ENCODE measurements at regions not wholly inside any gene's neighbourhood (a gene's known extent, or its start where the extent isn't known, plus 50 kb on each side); places are given as distances from the start of the nearest gene placed in this dataset.

DNA sequence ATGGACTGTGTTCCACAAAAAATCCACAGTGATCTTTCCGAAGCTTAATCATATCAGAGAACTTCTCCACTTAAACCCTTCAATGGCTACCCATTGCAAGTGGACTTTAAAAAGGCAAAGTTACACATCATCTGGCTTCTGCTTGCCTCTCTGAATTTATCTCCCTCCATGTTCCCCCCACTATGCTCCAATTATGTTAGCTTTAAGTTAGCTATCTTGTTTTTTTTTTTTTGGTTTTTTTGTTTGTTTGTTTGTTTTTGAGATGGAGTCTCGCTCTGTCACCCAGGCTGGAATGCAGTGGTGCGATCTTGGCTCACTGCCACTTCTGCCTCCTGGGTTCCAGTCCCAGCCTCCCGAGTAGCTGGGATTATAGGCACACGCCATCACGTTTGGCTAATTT lies 166.4 kb upstream of the ADGRL2 start:
- intact Hi-C loops (cut with micrococcal nuclease), result no loop called here
- Mint-ChIP-seq H3K4me1 (ENCODE audit: low read depth) (no peaks in the 10 kb centered on the region), H3K27ac (no peak overlapping the region), H3K36me3 (ENCODE audit: low read depth) (no peaks in the 10 kb centered on the region), H3K4me3 (no peak overlapping the region), H3K27me3 (no peaks in the 10 kb centered on the region), H3K9me3 (peaks cover 53% of the 10 kb centered on the region)

DNA sequence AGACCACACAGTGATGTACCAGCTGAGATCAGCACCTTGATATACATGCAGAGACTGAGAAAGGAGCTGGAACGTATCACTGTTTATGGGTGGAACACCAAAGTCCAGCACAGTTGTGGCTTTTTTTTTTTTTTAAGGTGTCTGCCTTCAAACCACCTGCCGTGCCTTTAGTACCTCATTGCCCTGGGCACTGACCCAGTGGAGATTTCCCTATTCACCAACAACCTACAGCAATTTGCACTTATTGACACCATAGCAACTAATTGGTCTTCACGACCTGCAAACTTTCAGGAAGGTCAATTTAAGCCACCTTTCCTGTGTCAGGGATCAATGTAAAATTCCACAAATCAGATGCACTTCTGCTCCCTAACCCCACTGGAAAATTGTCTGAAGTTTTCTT lies 181.6 kb upstream of the ADGRL2 start:
- intact Hi-C loops (cut with micrococcal nuclease), result no loop called here
- Mint-ChIP-seq H3K27me3 (no peaks in the 10 kb centered on the region), H3K9me3 (peaks cover 28% of the 10 kb centered on the region), H3K4me1 (ENCODE audit: low read depth) (no peaks in the 10 kb centered on the region), H3K27ac (no peak overlapping the region), H3K4me3 (no peak overlapping the region), H3K36me3 (ENCODE audit: low read depth) (no peaks in the 10 kb centered on the region)

DNA sequence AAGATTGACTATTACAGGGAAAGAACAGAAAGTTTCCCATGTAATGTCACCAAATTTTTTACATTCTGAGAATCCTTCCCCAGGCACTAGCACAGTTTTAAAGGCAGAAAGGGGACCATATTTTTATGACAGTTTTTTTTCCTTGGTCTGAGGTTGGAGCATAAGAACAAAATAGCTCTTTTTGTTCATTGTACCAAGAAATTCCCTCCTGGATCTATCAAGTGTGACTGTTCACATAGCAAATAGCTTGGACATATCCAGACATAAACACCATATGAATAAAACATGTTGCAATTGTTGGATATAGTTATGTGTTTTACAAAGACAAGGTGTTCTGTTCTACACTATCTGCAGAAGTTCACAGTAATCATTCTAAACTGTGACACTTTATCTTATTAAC lies 182.4 kb upstream of the ADGRL2 start:
- Mint-ChIP-seq H3K27ac (no peak overlapping the region), H3K9me3 (peaks cover 31% of the 10 kb centered on the region), H3K36me3 (ENCODE audit: low read depth) (no peaks in the 10 kb centered on the region), H3K4me1 (ENCODE audit: low read depth) (no peaks in the 10 kb centered on the region), H3K4me3 (no peak overlapping the region), H3K27me3 (no peaks in the 10 kb centered on the region)
- intact Hi-C loops (cut with micrococcal nuclease), result no loop called here

DNA sequence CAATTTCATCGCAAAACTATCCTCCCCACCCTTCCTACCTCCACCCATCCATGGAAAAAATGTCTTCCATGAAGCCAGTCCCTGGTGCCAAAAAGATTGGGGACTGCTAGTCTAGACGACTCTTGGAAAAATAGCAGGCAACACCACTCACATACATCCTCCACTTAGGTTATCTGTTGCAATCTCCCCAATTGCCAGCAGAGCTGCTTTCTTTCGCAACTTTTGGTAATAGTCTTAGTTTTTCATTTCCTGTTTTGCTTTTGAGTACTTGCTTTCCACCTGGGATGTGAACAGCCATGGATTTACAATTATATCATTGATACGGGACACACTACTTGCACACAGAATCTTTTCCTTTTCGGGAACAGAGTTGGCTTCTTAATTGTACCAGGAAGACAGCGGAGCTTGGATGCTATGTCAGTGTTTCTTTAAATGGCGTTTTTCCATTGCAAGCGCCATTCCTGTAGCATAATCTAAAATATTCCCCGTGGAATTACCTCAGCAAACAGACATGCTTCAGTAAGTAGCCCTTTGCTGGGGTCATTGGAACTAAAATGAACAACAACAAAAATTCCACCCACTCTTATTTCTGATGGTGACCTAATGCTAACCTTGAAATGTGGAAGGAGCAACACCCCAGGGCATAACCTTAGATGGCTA lies 183.3 kb upstream of the ADGRL2 start:
- Mint-ChIP-seq H3K4me3 (no peak overlapping the region), H3K36me3 (ENCODE audit: low read depth) (no peaks in the 10 kb centered on the region), H3K9me3 (peaks cover 29% of the 10 kb centered on the region), H3K27me3 (no peaks in the 10 kb centered on the region), H3K4me1 (ENCODE audit: low read depth) (no peaks in the 10 kb centered on the region), H3K27ac (no peak overlapping the region)
- intact Hi-C loops (cut with micrococcal nuclease), result no loop called here

DNA sequence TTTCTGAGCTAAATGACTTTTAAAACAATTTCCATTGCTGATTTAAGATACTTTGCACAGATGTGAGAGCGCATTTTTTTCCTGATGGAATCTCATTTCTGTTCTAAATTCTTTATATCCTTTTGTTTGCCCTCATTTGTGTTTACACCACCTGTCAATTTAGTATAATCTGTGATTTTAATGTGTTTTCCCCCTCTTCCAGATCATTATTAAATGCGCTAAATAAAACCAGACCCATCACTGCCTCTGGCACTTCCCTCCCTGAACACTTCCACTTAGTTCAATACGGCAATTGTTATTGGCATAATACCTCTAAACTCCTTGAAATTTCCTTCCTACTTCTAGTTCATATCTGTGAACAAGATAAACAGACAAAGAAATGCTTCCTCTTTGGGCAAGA lies 186.9 kb upstream of the ADGRL2 start:
- Mint-ChIP-seq H3K4me3 (no peak overlapping the region), H3K4me1 (ENCODE audit: low read depth) (no peaks in the 10 kb centered on the region), H3K9me3 (peaks cover 44% of the 10 kb centered on the region), H3K27me3 (no peaks in the 10 kb centered on the region), H3K27ac (no peak overlapping the region), H3K36me3 (ENCODE audit: low read depth) (no peaks in the 10 kb centered on the region)
- intact Hi-C loops (cut with micrococcal nuclease), result no loop called here

DNA sequence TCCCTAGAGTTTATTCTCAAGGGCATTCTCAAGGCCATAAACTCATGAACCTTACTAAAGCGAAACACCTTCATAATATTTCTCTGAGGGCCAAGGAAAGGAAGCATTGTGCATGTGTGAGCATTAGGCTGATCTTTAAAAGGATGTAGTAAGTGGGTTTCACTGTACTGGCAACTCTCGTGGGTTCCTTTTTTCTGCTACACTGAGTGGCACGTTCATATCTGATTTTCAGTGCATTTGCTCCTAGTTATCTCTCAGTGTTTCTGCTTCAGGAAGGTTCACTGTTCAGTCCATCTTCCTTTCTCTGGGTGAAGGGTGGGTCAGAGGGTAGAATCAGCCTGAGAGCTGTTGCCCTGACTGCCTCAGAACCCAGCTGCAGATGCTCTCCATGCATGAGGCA lies 192.8 kb upstream of the ADGRL2 start:
- H3K4me1 Mint-ChIP-seq (ENCODE audit: low read depth), result no peaks in the 10 kb centered on the region
- no peaks in the 10 kb centered on the region for H3K27me3 Mint-ChIP-seq
- no peak overlapping the region for H3K27ac Mint-ChIP-seq
- peaks cover 29% of the 10 kb centered on the region for H3K9me3 Mint-ChIP-seq
- no peak overlapping the region for H3K4me3 Mint-ChIP-seq
- intact Hi-C loops (cut with micrococcal nuclease), result no loop called here
- H3K36me3 Mint-ChIP-seq (ENCODE audit: low read depth), result no peaks in the 10 kb centered on the region

DNA sequence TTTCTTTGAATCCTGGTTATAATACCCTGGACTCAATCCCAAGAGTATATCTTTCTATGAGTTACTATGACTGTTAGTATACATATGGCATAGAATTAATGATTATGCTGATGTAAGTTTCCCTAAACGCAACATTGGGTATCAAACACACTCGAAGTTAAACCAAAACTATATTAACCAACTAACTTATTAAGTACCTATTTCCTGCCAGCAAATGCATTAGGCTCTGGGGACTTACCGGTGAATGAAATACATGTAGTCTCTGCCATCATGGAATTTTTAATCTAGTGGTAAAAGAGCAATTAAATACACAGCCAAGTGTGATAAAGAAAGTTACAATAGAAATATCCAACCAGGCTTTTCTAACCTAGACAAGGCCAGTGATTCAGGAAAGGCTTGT lies 193.6 kb upstream of the ADGRL2 start:
- Mint-ChIP-seq H3K4me3 (no peak overlapping the region), H3K27ac (no peak overlapping the region), H3K4me1 (ENCODE audit: low read depth) (no peaks in the 10 kb centered on the region), H3K27me3 (no peaks in the 10 kb centered on the region), H3K9me3 (peaks cover 26% of the 10 kb centered on the region), H3K36me3 (ENCODE audit: low read depth) (no peaks in the 10 kb centered on the region)
- intact Hi-C loops (cut with micrococcal nuclease), result no loop called here

DNA sequence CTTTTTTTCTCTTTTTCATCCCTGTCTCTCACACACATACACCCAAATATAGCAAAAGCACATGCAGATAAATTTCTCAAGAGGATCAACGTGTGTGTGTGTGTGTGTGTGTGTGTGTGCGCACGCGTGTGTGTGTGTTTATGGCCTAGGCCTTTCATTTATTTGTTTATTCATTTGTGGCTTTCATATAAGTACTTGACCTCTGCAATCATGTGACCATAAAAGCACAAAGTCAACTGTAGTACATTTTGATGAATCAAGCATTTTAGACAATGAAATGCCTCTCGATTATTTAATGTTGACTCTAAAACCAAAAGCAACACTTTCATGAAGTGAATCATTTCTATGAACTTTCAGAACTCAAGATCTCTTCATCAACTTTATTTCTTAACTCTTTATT lies 194.1 kb upstream of the ADGRL2 start:
- no peaks in the 10 kb centered on the region for H3K27me3 Mint-ChIP-seq
- H3K9me3 Mint-ChIP-seq, result peaks cover 22% of the 10 kb centered on the region
- no peak overlapping the region for H3K4me3 Mint-ChIP-seq
- H3K4me1 Mint-ChIP-seq (ENCODE audit: low read depth), result no peaks in the 10 kb centered on the region
- intact Hi-C loops (cut with micrococcal nuclease), result no loop called here
- H3K36me3 Mint-ChIP-seq (ENCODE audit: low read depth), result no peaks in the 10 kb centered on the region
- H3K27ac Mint-ChIP-seq, result no peak overlapping the region

DNA sequence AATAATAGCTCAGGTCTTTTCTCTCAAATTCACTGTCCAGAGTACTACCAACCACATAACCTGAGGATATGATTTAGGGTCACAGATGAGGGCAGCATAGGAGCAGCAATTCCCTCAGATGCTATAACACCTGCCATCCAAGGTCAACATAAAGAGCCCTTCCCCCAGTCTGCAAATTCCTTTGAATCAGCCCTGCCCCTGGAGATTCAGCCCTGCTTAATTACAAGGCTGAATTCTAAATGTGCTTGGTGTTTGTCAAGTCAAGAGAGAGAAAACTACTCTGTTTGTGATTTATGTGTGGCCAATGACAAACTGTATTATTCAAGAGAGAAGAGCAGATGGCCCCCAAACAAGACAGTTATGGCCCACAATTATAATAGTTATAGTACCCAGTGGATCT lies 195.7 kb upstream of the ADGRL2 start:
- Mint-ChIP-seq H3K4me3 (no peak overlapping the region), H3K27me3 (no peaks in the 10 kb centered on the region), H3K4me1 (ENCODE audit: low read depth) (no peaks in the 10 kb centered on the region), H3K27ac (no peak overlapping the region), H3K36me3 (ENCODE audit: low read depth) (no peaks in the 10 kb centered on the region), H3K9me3 (peaks cover 15% of the 10 kb centered on the region)
- intact Hi-C loops (cut with micrococcal nuclease), result no loop called here

DNA sequence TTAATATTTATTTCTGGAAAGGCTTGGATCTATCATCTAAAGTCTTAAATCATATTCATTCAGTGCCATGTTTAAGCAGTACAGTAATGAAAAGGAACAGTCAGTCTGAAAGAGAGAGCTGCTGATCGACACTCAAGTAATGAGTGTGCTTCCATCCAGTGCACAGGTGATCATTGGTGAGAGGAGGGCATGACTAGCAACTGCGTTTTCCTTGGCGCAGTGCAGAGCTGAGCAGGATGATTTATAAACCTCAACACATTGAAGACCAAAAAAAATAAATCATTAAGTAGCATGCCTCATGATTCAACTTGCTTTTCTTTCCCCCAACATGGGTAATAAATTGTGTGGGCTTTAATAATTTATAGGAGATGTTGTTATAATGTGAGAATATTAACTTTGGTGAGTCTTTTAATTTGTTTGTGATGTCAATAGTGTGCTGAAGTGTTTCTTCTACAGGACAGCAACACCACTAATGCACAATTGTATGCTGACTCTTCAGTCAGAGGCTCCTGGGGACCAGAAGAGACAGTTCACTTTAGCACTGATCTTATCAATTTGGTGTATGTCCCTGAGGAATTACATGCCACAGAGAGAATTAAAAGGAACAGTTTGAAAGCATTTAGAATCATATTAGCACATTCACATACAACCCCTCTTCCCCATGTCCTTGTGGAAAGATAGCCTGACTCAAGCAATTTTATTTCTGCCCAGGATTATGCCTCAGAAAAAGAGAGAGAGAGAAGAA lies 199.7 kb upstream of the ADGRL2 start:
- H3K9me3 Mint-ChIP-seq, result peaks cover 13% of the 10 kb centered on the region

DNA sequence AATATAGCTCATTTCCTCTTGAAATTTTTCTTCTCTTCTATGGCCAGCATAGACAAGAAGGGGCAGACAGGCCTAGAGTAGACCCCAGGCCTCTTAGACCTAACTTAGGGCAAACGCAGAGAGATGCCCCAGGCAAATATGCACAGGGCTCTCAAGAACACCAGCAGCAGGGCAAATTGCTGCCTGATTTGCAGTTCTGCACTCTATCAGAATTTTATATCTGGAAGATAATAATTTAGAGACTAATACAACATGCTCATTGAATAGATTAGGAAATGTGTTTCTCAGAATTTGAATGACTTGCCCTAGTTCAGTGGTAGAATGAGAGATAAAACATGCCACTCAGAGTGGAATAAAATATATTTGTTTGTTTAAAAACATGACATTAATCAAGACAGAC lies 200.4 kb upstream of the ADGRL2 start:
- no peak overlapping the region for H3K27ac Mint-ChIP-seq
- H3K4me1 Mint-ChIP-seq (ENCODE audit: low read depth), result no peaks in the 10 kb centered on the region
- H3K36me3 Mint-ChIP-seq (ENCODE audit: low read depth), result no peaks in the 10 kb centered on the region
- peaks cover 9% of the 10 kb centered on the region for H3K9me3 Mint-ChIP-seq
- intact Hi-C loops (cut with micrococcal nuclease), result no loop called here
- no peaks in the 10 kb centered on the region for H3K27me3 Mint-ChIP-seq
- H3K4me3 Mint-ChIP-seq, result no peak overlapping the region

More for the DNA sequence above, 199.7 kb upstream of the ADGRL2 start:
- Mint-ChIP-seq H3K4me1 (ENCODE audit: low read depth) (no peaks in the 10 kb centered on the region), H3K4me3 (no peak overlapping the region), H3K27me3 (no peaks in the 10 kb centered on the region), H3K36me3 (ENCODE audit: low read depth) (no peaks in the 10 kb centered on the region), H3K27ac (no peak overlapping the region)
- intact Hi-C loops (cut with micrococcal nuclease), result no loop called here

DNA sequence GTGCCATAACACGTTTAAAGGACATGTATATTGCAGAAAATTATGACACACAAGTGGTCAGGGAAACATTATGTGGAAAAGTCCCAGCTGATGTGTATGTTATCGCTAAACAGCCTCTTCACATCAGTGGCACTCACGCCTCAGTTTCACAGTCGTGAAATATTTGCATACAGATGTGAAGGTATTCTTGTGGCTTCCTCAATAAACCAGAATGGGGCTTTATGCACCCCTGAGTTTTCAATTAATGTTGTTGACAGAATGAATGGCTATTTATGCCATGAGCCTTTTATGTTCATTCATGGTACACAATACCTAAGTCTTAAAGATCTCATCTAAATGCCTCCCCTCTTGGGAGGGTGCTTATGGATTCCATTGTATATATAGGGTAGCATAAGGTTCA lies 202.1 kb upstream of the ADGRL2 start:
- Mint-ChIP-seq H3K4me3 (no peak overlapping the region), H3K36me3 (ENCODE audit: low read depth) (no peaks in the 10 kb centered on the region), H3K9me3 (peaks cover 9% of the 10 kb centered on the region), H3K27me3 (no peaks in the 10 kb centered on the region), H3K27ac (no peak overlapping the region), H3K4me1 (ENCODE audit: low read depth) (no peaks in the 10 kb centered on the region)
- intact Hi-C loops (cut with micrococcal nuclease), result no loop called here

DNA sequence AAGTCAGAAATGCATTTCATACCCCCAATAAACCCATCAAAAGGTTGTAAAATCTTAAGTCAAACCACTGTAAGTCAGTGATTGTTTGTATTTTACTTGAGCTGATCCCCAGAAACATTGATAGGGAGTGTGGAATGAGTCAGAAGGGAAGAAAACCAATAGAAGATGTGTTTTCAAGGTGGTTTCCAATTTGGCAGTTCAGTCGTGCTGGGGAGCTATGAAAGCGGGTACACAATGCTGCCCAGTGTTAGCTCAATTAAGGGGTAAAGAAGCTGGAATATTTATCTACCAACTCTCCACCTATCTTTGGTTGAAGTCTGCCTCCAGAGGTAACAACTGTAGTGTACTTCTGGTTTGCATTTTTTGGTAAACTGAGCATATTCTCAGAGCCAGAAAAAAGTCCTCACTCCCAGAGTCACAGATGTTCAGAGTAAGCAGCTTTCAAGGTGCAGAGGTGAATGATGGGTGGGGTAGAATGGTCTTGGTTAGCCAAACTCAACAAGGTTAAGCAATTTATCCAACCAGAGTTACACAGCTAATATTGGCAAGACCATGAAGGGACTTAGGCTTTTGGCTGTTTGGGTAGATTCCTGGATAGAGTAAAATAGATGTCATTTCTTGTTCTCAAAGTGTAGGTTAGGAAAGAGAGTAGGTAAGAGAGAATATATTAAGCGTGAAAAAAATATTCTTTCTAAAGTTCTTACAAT lies 202.9 kb upstream of the ADGRL2 start:
- peaks cover 9% of the 10 kb centered on the region for H3K9me3 Mint-ChIP-seq
- H3K27ac Mint-ChIP-seq, result no peak overlapping the region
- H3K27me3 Mint-ChIP-seq, result no peaks in the 10 kb centered on the region
- no peaks in the 10 kb centered on the region for H3K4me1 Mint-ChIP-seq (ENCODE audit: low read depth)
- intact Hi-C loops (cut with micrococcal nuclease), result no loop called here
- H3K4me3 Mint-ChIP-seq, result no peak overlapping the region
- H3K36me3 Mint-ChIP-seq (ENCODE audit: low read depth), result no peaks in the 10 kb centered on the region

DNA sequence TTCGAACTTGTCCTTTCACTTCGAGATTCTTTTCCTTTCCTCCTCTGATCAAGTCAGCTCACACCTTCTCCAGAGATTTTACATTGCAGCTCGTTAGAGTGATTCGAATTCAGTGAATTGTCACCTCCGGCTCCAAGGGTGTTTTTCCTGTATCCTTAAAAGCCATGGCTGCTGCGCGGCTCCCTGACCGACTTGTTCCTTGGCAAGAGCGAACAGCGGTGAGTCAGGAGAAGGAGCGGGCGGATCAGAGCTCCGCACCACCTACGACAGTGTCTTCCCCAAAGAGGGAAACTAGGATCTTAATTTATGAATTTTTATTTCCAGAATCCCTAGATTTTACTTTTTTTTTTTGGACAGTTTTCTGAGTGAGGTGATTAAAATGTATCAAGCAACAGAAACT lies 204.4 kb upstream of the ADGRL2 start:
- no peaks in the 10 kb centered on the region for H3K36me3 Mint-ChIP-seq (ENCODE audit: low read depth)
- H3K27me3 Mint-ChIP-seq, result no peaks in the 10 kb centered on the region
- intact Hi-C loops (cut with micrococcal nuclease), result no loop called here
- H3K27ac Mint-ChIP-seq, result no peak overlapping the region
- no peaks in the 10 kb centered on the region for H3K4me1 Mint-ChIP-seq (ENCODE audit: low read depth)
- no peak overlapping the region for H3K4me3 Mint-ChIP-seq
- peaks cover 9% of the 10 kb centered on the region for H3K9me3 Mint-ChIP-seq

All from dendritic cell treated with granulocyte-macrophage colony-stimulating factor and Interleukin-4, amounts not matched to agents 40 ng/mL and 50 ng/mL, for 4 days (primary cell).